ENCODE measurements at regions not wholly inside any gene's neighbourhood (a gene's known extent, or its start where the extent isn't known, plus 50 kb on each side); places are given as distances from the start of the nearest gene placed in this dataset.
A peak's percentile ranks its signal among the peaks of the same experiment; 100 is the strongest.

DNA sequence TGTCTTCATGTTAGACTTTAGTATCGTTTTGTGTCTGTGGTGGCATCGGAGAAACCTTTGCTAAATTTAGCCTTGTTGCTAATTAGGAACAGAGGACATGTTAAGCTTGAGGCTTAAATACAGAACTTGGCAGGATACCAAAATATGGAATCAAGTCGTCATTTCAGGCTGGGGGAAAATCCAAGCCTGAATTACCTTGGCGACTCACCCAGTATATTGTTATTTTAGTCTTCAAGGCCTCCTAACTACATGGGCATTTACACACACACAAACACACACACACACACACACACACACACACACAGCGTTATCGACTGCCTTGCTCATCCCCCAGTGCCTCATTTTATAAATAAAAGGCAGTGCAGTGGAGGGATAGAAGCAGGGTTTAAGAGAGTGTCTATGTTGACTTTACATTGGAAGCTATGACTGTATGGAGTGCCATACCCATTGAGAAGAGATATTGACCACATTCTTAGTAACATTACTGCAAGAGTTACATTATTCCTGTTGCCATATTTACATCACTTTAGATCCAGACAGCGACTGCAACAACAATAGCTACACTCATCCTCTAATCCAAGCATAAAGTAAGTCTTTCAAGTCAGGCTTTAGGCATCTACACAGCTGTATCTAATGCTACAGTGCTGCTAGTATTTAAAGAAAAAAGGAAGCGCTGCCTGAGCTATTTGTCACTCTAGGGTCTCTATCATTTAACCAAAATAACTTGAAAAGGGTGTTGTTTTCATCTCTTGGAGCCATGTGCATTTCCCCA, 210.8 kb upstream of the SEMA6D start:
- DNase-seq (ENCODE audit: low read depth), result peak; percentile 38
- no peak for TF ChIP-seq CTCF (conservative IDR thresholded peaks at IDR 0.05; ENCODE audit: low read length)
- no peak overlapping the region for H3K4me3 ChIP-seq (ENCODE audit: low read length)

DNA sequence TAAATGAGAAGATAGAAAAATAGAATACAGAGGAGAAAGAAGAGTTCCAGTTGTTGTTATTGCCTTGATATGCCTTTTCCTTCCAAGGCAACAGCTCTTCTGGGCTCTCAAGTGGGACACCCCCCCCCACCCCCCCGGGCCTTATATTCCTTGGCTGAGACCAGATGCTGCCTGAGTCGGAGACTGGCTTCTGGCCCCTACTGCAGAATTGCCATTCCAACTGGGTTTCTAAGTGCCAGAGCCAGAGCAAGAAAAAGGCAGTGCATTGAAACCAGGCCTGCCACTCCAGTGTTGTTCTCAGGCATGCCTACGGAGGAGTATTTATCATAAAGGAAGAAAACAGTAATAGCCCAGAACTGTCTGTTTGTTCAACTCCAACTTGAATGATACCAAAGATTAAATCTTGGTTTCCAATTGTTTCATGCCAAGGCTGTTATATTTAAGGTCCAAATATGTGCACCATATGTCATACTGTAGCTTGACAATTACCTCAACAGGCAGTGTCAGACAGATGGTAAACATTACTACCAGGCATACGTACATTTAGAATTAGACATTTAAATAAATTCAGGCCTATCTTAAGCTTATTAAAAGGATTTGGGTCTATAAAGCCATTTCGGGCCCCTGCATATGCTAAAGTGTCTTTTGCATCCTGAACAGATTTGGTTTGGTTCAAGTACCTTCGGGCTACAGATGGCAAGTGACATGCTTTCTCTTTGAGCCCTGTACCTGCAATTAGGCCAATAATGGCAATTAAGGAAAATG, 209.9 kb upstream of the SEMA6D start:
- TF ChIP-seq CTCF (conservative IDR thresholded peaks at IDR 0.05; ENCODE audit: low read length), result no peak
- no peak overlapping the region for H3K4me3 ChIP-seq (ENCODE audit: low read length)
- no peak for DNase-seq (ENCODE audit: low read depth)

DNA sequence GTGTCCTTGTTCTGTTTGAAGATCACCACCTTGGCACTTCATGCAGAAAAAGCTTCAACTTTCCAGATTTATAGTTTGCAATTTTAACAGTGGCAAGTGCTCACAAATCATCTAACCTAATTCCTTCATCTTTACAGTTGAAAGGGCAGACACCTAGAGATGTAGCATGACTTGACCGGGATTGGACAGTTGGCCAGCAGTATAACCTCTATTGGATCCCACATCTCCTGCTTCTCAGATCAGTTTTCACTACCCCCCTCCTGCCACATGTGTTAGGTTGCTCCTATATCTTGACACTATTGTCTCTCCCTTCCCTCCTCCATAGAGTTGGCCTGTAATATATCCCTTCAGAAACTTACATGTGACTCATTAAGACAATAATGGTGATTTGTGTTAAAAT, 206.0 kb upstream of the SEMA6D start:
- TF ChIP-seq CTCF (conservative IDR thresholded peaks at IDR 0.05; ENCODE audit: low read length), result no peak
- H3K4me3 ChIP-seq (ENCODE audit: low read length), result no peak overlapping the region
- DNase-seq (ENCODE audit: low read depth), result no peak

DNA sequence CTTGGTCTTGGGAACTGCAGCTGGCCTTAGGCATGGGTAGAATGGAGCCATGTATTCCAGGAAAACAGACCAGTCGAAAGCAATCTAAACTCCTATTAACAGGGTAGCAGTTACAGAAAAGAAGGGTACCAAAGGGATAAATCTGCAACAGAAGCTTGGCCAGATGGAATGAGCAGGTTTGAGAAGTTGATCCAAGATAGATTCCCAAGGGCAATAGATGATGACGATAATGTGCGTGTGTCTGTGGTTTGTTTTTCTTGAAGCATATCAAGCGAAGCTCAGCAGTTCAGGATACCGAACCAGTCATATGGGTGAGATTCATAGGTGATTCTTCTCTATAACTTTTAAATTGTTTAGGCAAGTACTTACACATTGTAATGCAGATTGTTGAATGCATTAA, 203.8 kb upstream of the SEMA6D start:
- no peak for TF ChIP-seq CTCF (conservative IDR thresholded peaks at IDR 0.05; ENCODE audit: low read length)
- H3K4me3 ChIP-seq (ENCODE audit: low read length), result no peak overlapping the region
- no peak for DNase-seq (ENCODE audit: low read depth)

- H3K4me3 ChIP-seq (ENCODE audit: low read length), result no peak overlapping the region
- DNase-seq (ENCODE audit: low read depth), result peak; percentile 43
- no peak for TF ChIP-seq CTCF (conservative IDR thresholded peaks at IDR 0.05; ENCODE audit: low read length)
Measured at GRCh38 chr15:47514200-47514652, 203.1 kb upstream of the SEMA6D start.

DNA sequence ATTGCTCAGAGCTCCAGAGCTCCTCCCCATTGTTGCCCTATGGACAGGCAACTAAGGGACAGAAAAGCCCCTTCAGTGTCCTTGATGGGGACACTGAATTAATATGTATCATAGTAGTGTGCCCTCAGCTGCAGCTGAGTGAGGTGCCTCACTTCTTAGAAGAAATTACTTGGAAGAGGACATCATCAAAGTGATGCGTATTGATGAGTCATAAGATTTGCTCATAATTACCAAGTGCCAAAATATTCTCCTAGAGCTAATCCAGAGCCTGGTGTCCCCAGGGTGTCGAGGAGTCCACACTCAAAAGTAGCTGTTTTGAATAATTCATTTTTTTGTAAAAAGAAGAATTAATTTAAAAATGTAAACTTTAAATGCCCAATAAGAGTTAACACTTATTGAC, 200.7 kb upstream of the SEMA6D start:
- no peak for TF ChIP-seq CTCF (conservative IDR thresholded peaks at IDR 0.05; ENCODE audit: low read length)
- DNase-seq (ENCODE audit: low read depth), result peak; percentile 20
- H3K4me3 ChIP-seq (ENCODE audit: low read length), result no peak overlapping the region

GRCh38 chr15:47516972-47517371, 200.3 kb upstream of the SEMA6D start:
- TF ChIP-seq CTCF (conservative IDR thresholded peaks at IDR 0.05; ENCODE audit: low read length), result no peak
- H3K4me3 ChIP-seq (ENCODE audit: low read length), result no peak overlapping the region
- no peak for DNase-seq (ENCODE audit: low read depth)
